GM21717 (cell line): ENCODE measurements at regions not wholly inside any gene's neighbourhood (a gene's known extent, or its start where the extent isn't known, plus 50 kb on each side); places are given as distances from the start of the nearest gene placed in this dataset.
A peak's percentile ranks its signal among the peaks of the same experiment; 100 is the strongest.

Experiments
- ATAC-seq: cut with Tn5 transposase; IDR thresholded peaks from one replicate; pipeline ENCODE4 v1.9.1; 2021; ENCODE audit warnings: mild to moderate bottlenecking, moderate library complexity; ENCODE audit not compliant: unreplicated experiment

- no peak for ATAC-seq
Measured at GRCh38 chr11:29318134-29318845, 698.5 kb downstream of the KCNA4 start.

- ATAC-seq, result no peak
Measured at GRCh38 chr11:29317694-29318093, 699.1 kb downstream of the KCNA4 start.

- no peak for ATAC-seq
Measured at GRCh38 chr11:29315275-29315674, 701.6 kb downstream of the KCNA4 start.

- ATAC-seq, result no peak
Measured at GRCh38 chr11:29314211-29314610, 702.6 kb downstream of the KCNA4 start.

- ATAC-seq, result no peak
Measured at GRCh38 chr11:29312812-29313211, 704.0 kb downstream of the KCNA4 start.

- ATAC-seq, result no peak
Measured at GRCh38 chr11:29310725-29311342, 706.0 kb downstream of the KCNA4 start.

GRCh38 chr11:29309992-29310391 is 706.8 kb downstream of the KCNA4 start:
- no peak for ATAC-seq

- ATAC-seq, result no peak
Measured at GRCh38 chr11:29306527-29306926, 710.3 kb downstream of the KCNA4 start.

- no peak for ATAC-seq
Measured at GRCh38 chr11:29305456-29306232, 711.2 kb downstream of the KCNA4 start.

GRCh38 chr11:29300420-29300819 is 716.4 kb downstream of the KCNA4 start:
- no peak for ATAC-seq

GRCh38 chr11:29296680-29297079 is 720.1 kb downstream of the KCNA4 start:
- no peak for ATAC-seq

- peak; percentile 88 for ATAC-seq
Measured at GRCh38 chr11:29293825-29294224, 723.0 kb downstream of the KCNA4 start.

GRCh38 chr11:29282088-29282487 is 734.7 kb downstream of the KCNA4 start:
- no peak for ATAC-seq

GRCh38 chr11:29281271-29281777 is 735.5 kb downstream of the KCNA4 start:
- no peak for ATAC-seq

- no peak for ATAC-seq
Measured at GRCh38 chr11:29280452-29280851, 736.4 kb downstream of the KCNA4 start.

- no peak for ATAC-seq
Measured at GRCh38 chr11:29279716-29280115, 737.1 kb downstream of the KCNA4 start.

GRCh38 chr11:29272019-29272654 is 744.7 kb downstream of the KCNA4 start:
- no peak for ATAC-seq

GRCh38 chr11:29271616-29272015 is 745.2 kb downstream of the KCNA4 start:
- ATAC-seq, result no peak

- no peak for ATAC-seq
Measured at GRCh38 chr11:29268733-29269132, 748.1 kb downstream of the KCNA4 start.

- no peak for ATAC-seq
Measured at GRCh38 chr11:29265792-29266191, 751.0 kb downstream of the KCNA4 start.

- no peak for ATAC-seq
Measured at GRCh38 chr11:29265381-29265780, 751.4 kb downstream of the KCNA4 start.
